ENCODE measurements at regions not wholly inside any gene's neighbourhood (a gene's known extent, or its start where the extent isn't known, plus 50 kb on each side); places are given as distances from the start of the nearest gene placed in this dataset.
"Not testable (repeated sequence)": the region's sequence is repeated elsewhere in the genome, so short reads cannot be mapped to it uniquely, and the experiment has no call there.

- no peak for TF ChIP-seq EZH2 (IDR thresholded peaks at IDR 0.05; ENCODE audit: borderline replicate concordance)
- TF ChIP-seq EZH2phosphoT487 (IDR thresholded peaks at IDR 0.05; ENCODE audit: low read depth, severe bottlenecking, unreplicated experiment), result no peak
- TF ChIP-seq CTCF (IDR thresholded peaks at IDR 0.05; ENCODE audit: poor library complexity), result no peak
- no peaks in the 10 kb centered on the region for H4K20me1 ChIP-seq (ENCODE audit: insufficient read depth, poor library complexity, severe bottlenecking)
- H3K4me2 ChIP-seq, result no peak overlapping the region
- H3K9me3 ChIP-seq (ENCODE audit: low read depth), result no peaks in the 10 kb centered on the region
- DNase-seq (ENCODE audit: low spot score), result no peak
- no peaks in the 10 kb centered on the region for H3K27me3 ChIP-seq
- H3K4me1 ChIP-seq (ENCODE audit: insufficient read depth), result no peaks in the 10 kb centered on the region
- WGBS (ENCODE audit: low lambda C conversion rate, missing lambda C conversion rate), result 90% methylated on average over 7 of the region's 7 CpGs
- H2AFZ ChIP-seq, result no peak overlapping the region
- no peaks in the 10 kb centered on the region for H3K36me3 ChIP-seq (replicated peaks; ENCODE audit: insufficient read depth, low read depth)
- H3K27ac ChIP-seq, result no peak overlapping the region
- H3K4me3 ChIP-seq, result no peak overlapping the region
- H3K79me2 ChIP-seq, result no peaks in the 10 kb centered on the region
- H3K9me2 ChIP-seq (replicated peaks; ENCODE audit: insufficient read depth), result no peaks in the 10 kb centered on the region
Measured at GRCh38 chr18:21972281-21972680, 197.1 kb upstream of the GATA6 start.

GRCh38 chr18:21975954-21976353 lies 193.4 kb upstream of the GATA6 start:
- not testable (repeated sequence) for H3K9me2 ChIP-seq (replicated peaks; ENCODE audit: insufficient read depth); H3K4me3 ChIP-seq; H3K36me3 ChIP-seq (replicated peaks; ENCODE audit: insufficient read depth, low read depth); H2AFZ ChIP-seq; H3K9me3 ChIP-seq (ENCODE audit: low read depth); H3K4me1 ChIP-seq (ENCODE audit: insufficient read depth); H3K4me2 ChIP-seq; H4K20me1 ChIP-seq (ENCODE audit: insufficient read depth, poor library complexity, severe bottlenecking); DNase-seq (ENCODE audit: low spot score); H3K27me3 ChIP-seq; H3K27ac ChIP-seq; H3K79me2 ChIP-seq
- 76% methylated on average over 1 of the region's 1 CpG for WGBS (ENCODE audit: low lambda C conversion rate, missing lambda C conversion rate)

DNA sequence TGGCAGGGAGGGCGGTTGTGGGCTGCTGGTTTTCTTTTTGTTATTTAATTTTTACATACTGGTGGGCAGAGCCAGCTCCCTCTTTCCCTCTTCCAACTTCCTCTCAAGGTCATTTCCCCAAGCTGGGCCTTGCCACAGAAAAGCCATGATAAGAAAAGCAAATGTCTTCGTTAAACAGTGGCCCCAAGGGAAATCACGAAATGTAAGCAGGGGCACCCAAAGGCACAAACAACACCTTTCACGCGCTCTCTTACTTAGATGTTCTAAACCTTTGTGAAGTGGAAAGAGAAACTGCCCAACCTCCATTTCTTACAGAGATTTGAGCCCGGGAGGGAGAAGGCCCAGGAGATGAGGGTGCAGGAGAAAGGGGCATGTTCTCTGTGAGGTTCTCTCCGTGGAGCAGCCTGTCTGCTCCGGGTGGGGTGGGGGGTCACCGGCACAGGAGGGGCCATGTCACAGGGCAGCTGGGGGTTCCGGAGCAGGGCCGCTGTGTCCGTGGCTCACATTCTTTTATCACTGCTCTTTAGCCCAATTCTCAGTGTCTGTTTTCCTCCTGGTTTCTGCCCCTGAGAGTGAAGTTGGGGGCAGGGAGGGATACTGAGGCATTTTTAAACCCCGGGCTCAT lies 190.7 kb upstream of the GATA6 start:
- no peak for TF ChIP-seq EZH2 (IDR thresholded peaks at IDR 0.05; ENCODE audit: borderline replicate concordance)
- TF ChIP-seq EZH2phosphoT487 (IDR thresholded peaks at IDR 0.05; ENCODE audit: low read depth, severe bottlenecking, unreplicated experiment), result no peak
- TF ChIP-seq CTCF (IDR thresholded peaks at IDR 0.05; ENCODE audit: poor library complexity), result no peak
- H3K4me3 ChIP-seq, result no peak overlapping the region
- no peaks in the 10 kb centered on the region for H4K20me1 ChIP-seq (ENCODE audit: insufficient read depth, poor library complexity, severe bottlenecking)
- no peaks in the 10 kb centered on the region for H3K79me2 ChIP-seq
- no peak for DNase-seq (ENCODE audit: low spot score)
- H3K9me3 ChIP-seq (ENCODE audit: low read depth), result no peaks in the 10 kb centered on the region
- H3K27ac ChIP-seq, result peak overlapping the region; percentile 88
- H3K27me3 ChIP-seq, result no peaks in the 10 kb centered on the region
- 24% methylated on average over 12 of the region's 13 CpGs for WGBS (ENCODE audit: low lambda C conversion rate, missing lambda C conversion rate)
- H2AFZ ChIP-seq, result peak overlapping the region; percentile 47
- H3K4me2 ChIP-seq, result peak overlapping the region; percentile 62
- H3K9me2 ChIP-seq (replicated peaks; ENCODE audit: insufficient read depth), result no peaks in the 10 kb centered on the region
- no peaks in the 10 kb centered on the region for H3K36me3 ChIP-seq (replicated peaks; ENCODE audit: insufficient read depth, low read depth)
- peaks cover 7% of the 10 kb centered on the region for H3K4me1 ChIP-seq (ENCODE audit: insufficient read depth)

GRCh38 chr18:21979171-21979560 lies 190.2 kb upstream of the GATA6 start:
- H3K4me1 ChIP-seq (ENCODE audit: insufficient read depth), result peaks cover 7% of the 10 kb centered on the region
- peak; percentile 49 for DNase-seq (ENCODE audit: low spot score)
- H2AFZ ChIP-seq, result peak overlapping the region; percentile 47

More at GRCh38 chr18:21979171-21979560, 190.2 kb upstream of the GATA6 start:
- no peaks in the 10 kb centered on the region for H4K20me1 ChIP-seq (ENCODE audit: insufficient read depth, poor library complexity, severe bottlenecking)
- peak overlapping the region; percentile 88 for H3K27ac ChIP-seq
- H3K4me2 ChIP-seq, result peak overlapping the region; percentile 62
- no peaks in the 10 kb centered on the region for H3K36me3 ChIP-seq (replicated peaks; ENCODE audit: insufficient read depth, low read depth)
- no peaks in the 10 kb centered on the region for H3K79me2 ChIP-seq
- H3K9me3 ChIP-seq (ENCODE audit: low read depth), result no peaks in the 10 kb centered on the region
- 26% methylated on average over 4 of the region's 4 CpGs for WGBS (ENCODE audit: low lambda C conversion rate, missing lambda C conversion rate)
- H3K4me3 ChIP-seq, result no peak overlapping the region
- H3K27me3 ChIP-seq, result no peaks in the 10 kb centered on the region
- TF ChIP-seq EZH2phosphoT487 (IDR thresholded peaks at IDR 0.05; ENCODE audit: low read depth, severe bottlenecking, unreplicated experiment), result no peak
- H3K9me2 ChIP-seq (replicated peaks; ENCODE audit: insufficient read depth), result no peaks in the 10 kb centered on the region

Data from hepatocyte (in vitro differentiated cells).